H1 (cell line): ENCODE measurements at regions not wholly inside any gene's neighbourhood (a gene's known extent, or its start where the extent isn't known, plus 50 kb on each side); places are given as distances from the start of the nearest gene placed in this dataset.

ENCODE experiments used
- CTCF ChIA-PET: fragments of 300-600 bp; sonication (Branson Sonifier 250); formaldehyde crosslinking; loops from one replicate; lab custom pipeline; 2021; ENCODE audit not compliant: partially characterized antibody; lab: Charles Lee
- POLR2A ChIA-PET: fragments of 300-600 bp; sonication (Branson Sonifier 250); formaldehyde crosslinking; loops from one replicate; lab custom pipeline; 2021; ENCODE audit warnings: inconsistent platforms; ENCODE audit not compliant: partially characterized antibody; lab: Charles Lee
- DNase-seq, 2 experiments: peaks; one replicate each; pipeline versions ENCODE4 v3.0.0 to v3.0.0-alpha.2; 2010 to 2022; ENCODE audit warnings: low spot score in 2 of 2, low read depth in 1 of 2, mixed read lengths in 1 of 2
- FAIRE-seq: peaks from 2 replicates; lab custom pipeline; 2011; peaks lifted over from hg19 to GRCh38; lab: Jason Lieb, UNC
- H2AFZ ChIP-seq: 2 replicates; pipeline ENCODE4 v1.8.1; 2012; ENCODE audit warnings: low read length, inconsistent platforms
- H2AK5ac ChIP-seq: 2 replicates; pipeline ENCODE4 v1.6.1; 2013; ENCODE audit warnings: low read depth, low read length
- H2BK120ac ChIP-seq: replicated peaks from 2 replicates; pipeline ENCODE3; 2013; ENCODE audit warnings: low read depth, low read length, inconsistent platforms
- H2BK12ac ChIP-seq: 2 replicates; pipeline ENCODE4 v1.6.1; 2013; ENCODE audit warnings: low read depth, low read length
- H2BK15ac ChIP-seq: 2 replicates; pipeline ENCODE4 v1.6.1; 2013; ENCODE audit warnings: low read length
- H2BK20ac ChIP-seq: 2 replicates; pipeline ENCODE4 v1.6.1; 2013; ENCODE audit warnings: low read length
- H2BK5ac ChIP-seq: 2 replicates; pipeline ENCODE4 v1.6.1; 2013; ENCODE audit warnings: low read depth, low read length
- H3K14ac ChIP-seq: 2 replicates; pipeline ENCODE4 v1.6.1; 2013; ENCODE audit warnings: inconsistent platforms; ENCODE audit not compliant: insufficient read length
- H3K18ac ChIP-seq: 2 replicates; pipeline ENCODE4 v1.6.1; 2013; ENCODE audit warnings: low read length; ENCODE audit errors: extremely low read depth
- H3K23ac ChIP-seq: 2 replicates; pipeline ENCODE4 v1.6.1; 2013; ENCODE audit warnings: inconsistent platforms; ENCODE audit not compliant: insufficient read length
- H3K23me2 ChIP-seq: 2 replicates; pipeline ENCODE4 v1.6.1; 2013; ENCODE audit warnings: low read depth, low read length
- H3K27ac ChIP-seq: 2 replicates; pipeline ENCODE4 v1.6.1; 2011; ENCODE audit warnings: low read depth, low read length, inconsistent platforms
- H3K27me3 ChIP-seq, 4 experiments: replicated peaks in 1 of 4; 1 replicate in 1 of 4; 2 replicates in 3 of 4; pipeline versions ENCODE4 v1.6.1 to v1.8.1; 2011 to 2013; ENCODE audit warnings: low read length in 3 of 4, mild to moderate bottlenecking in 3 of 4, inconsistent platforms in 2 of 4, mixed read lengths in 2 of 4, moderate library complexity in 1 of 4; ENCODE audit not compliant: control insufficient read depth in 3 of 4, insufficient read depth in 3 of 4; ENCODE audit errors: extremely low read depth in 1 of 4
- H3K36me3 ChIP-seq, 4 experiments: 2 replicates each; pipeline versions ENCODE4 v1.6.1 to v1.8.1; 2011 to 2013; ENCODE audit warnings: mild to moderate bottlenecking in 4 of 4, low read length in 3 of 4, moderate library complexity in 2 of 4, control low read depth in 1 of 4, inconsistent platforms in 1 of 4; ENCODE audit not compliant: insufficient read depth in 4 of 4, control insufficient read depth in 2 of 4
- H3K4ac ChIP-seq: replicated peaks from 2 replicates; pipeline ENCODE3; 2013; ENCODE audit warnings: low read length, low read depth, mixed read lengths, inconsistent platforms; ENCODE audit not compliant: insufficient read length
- H3K4me1 ChIP-seq, 4 experiments: replicated peaks in 1 of 4; 1 replicate in 1 of 4; 2 replicates in 3 of 4; pipeline versions ENCODE4 v1.6.1 to v1.8.1; 2011 to 2013; ENCODE audit warnings: low read length in 3 of 4, inconsistent platforms in 2 of 4, mixed read lengths in 1 of 4; ENCODE audit not compliant: insufficient read depth in 4 of 4, control insufficient read depth in 3 of 4
- H3K4me2 ChIP-seq, 2 experiments: 2 replicates each; pipeline versions ENCODE4 v1.6.1 to v1.8.1; 2011 to 2013; ENCODE audit warnings: low read depth in 2 of 2, low read length in 2 of 2, control low read depth in 1 of 2, inconsistent platforms in 1 of 2, mild to moderate bottlenecking in 1 of 2; ENCODE audit not compliant: insufficient read depth in 1 of 2
- H3K4me3 ChIP-seq, 4 experiments: fragments of 200-600, 300-600 bp in 1 of 4; sonication (generic), shearing (Covaris generic), sonication (Bioruptor Twin) in 1 of 4; 2 replicates each; pipeline versions ENCODE4 v1.5.1 to v1.8.1; 2011 to 2016; ENCODE audit warnings: low read length in 4 of 4, low read depth in 3 of 4, control low read depth in 2 of 4, inconsistent platforms in 2 of 4, mild to moderate bottlenecking in 2 of 4, mixed read lengths in 1 of 4, moderate library complexity in 1 of 4; ENCODE audit not compliant: insufficient read depth in 2 of 4; ENCODE audit errors: extremely low read depth in 1 of 4
- H3K56ac ChIP-seq: replicated peaks from 2 replicates; pipeline ENCODE3; 2013; ENCODE audit warnings: low read depth, mild to moderate bottlenecking, mixed read lengths, low read length, inconsistent platforms; ENCODE audit not compliant: insufficient read length
- H3K79me1 ChIP-seq: 2 replicates; pipeline ENCODE4 v1.6.1; 2013; ENCODE audit warnings: low read depth, low read length, control low read depth
- H3K79me2 ChIP-seq, 2 experiments: 2 replicates each; pipeline versions ENCODE4 v1.6.1 to v1.8.1; 2012 to 2013; ENCODE audit warnings: low read length in 2 of 2, mild to moderate bottlenecking in 2 of 2, inconsistent platforms in 1 of 2; ENCODE audit not compliant: insufficient read depth in 2 of 2, control insufficient read depth in 1 of 2
- H3K9ac ChIP-seq, 4 experiments: replicated peaks in 1 of 4; 1 replicate in 1 of 4; 2 replicates in 3 of 4; pipeline versions ENCODE4 v1.6.1 to v1.8.1; 2011 to 2013; ENCODE audit warnings: low read depth in 3 of 4, low read length in 3 of 4, control low read depth in 2 of 4, mild to moderate bottlenecking in 2 of 4, moderate library complexity in 2 of 4, inconsistent platforms in 1 of 4; ENCODE audit errors: extremely low read depth in 1 of 4
- H3K9me3 ChIP-seq, 2 experiments: 2 replicates each; pipeline versions ENCODE4 v1.6.1 to v1.8.1; 2012 to 2013; ENCODE audit warnings: mild to moderate bottlenecking in 2 of 2, moderate library complexity in 2 of 2, control low read depth in 1 of 2, inconsistent platforms in 1 of 2, low read depth in 1 of 2, low read length in 1 of 2, mixed read lengths in 1 of 2; ENCODE audit not compliant: insufficient read depth in 2 of 2
- H4K20me1 ChIP-seq, 2 experiments: replicated peaks in 1 of 2; 2 replicates each; pipeline versions ENCODE3 to v1.8.1; 2011 to 2013; ENCODE audit warnings: inconsistent platforms in 2 of 2, low read length in 2 of 2, mild to moderate bottlenecking in 1 of 2; ENCODE audit not compliant: insufficient read depth in 2 of 2, control insufficient read depth in 1 of 2
- H4K5ac ChIP-seq: 2 replicates; pipeline ENCODE4 v1.6.1; 2013; ENCODE audit warnings: low read length, low read depth, mixed read lengths, inconsistent platforms; ENCODE audit not compliant: insufficient read length
- H4K8ac ChIP-seq: 2 replicates; pipeline ENCODE4 v1.8.0; 2013; ENCODE audit warnings: mild to moderate bottlenecking, moderate library complexity, low read length, inconsistent platforms; ENCODE audit not compliant: insufficient read depth; ENCODE audit errors: extremely low read depth
- H4K91ac ChIP-seq: replicated peaks from 2 replicates; pipeline ENCODE3; 2013; ENCODE audit warnings: low read length, mixed read lengths, inconsistent platforms; ENCODE audit not compliant: insufficient read length
- BRCA1 ChIP-seq: IDR thresholded peaks from 2 replicates; pipeline ENCODE4 v1.6.1; 2012; ENCODE audit warnings: low read depth, low read length, improper control_type of control experiment
- CBX8 ChIP-seq: fragments of 300-800, 300-1000 bp; sonication (generic); IDR thresholded peaks from 2 replicates; pipeline ENCODE4 v1.7.1; 2016; ENCODE audit warnings: low read depth, low read length, borderline replicate concordance
- EP300 ChIP-seq, 2 experiments: IDR thresholded peaks; 1 replicate in 1 of 2; 2 replicates in 1 of 2; pipeline ENCODE4 v1.6.1; 2011 to 2012; ENCODE audit warnings: low read depth in 2 of 2, low read length in 2 of 2, mild to moderate bottlenecking in 2 of 2, borderline replicate concordance in 1 of 2, inconsistent platforms in 1 of 2, moderate library complexity in 1 of 2
- GABPA ChIP-seq: IDR thresholded peaks from 2 replicates; pipeline ENCODE4 v1.6.1; 2011; ENCODE audit warnings: mild to moderate bottlenecking, low read length, moderate library complexity, borderline replicate concordance; ENCODE audit not compliant: insufficient read depth
- KDM1A ChIP-seq: fragments of 200-600, 300-600 bp; sonication (generic); IDR thresholded peaks from 2 replicates; pipeline ENCODE4 v1.7.1; 2016; ENCODE audit warnings: mild to moderate bottlenecking, low read length, borderline replicate concordance
- NANOG ChIP-seq: IDR thresholded peaks from 2 replicates; pipeline ENCODE4 v1.6.1; 2011; ENCODE audit warnings: low read length, low read depth, mild to moderate bottlenecking, inconsistent platforms; ENCODE audit not compliant: insufficient read depth, poor library complexity, severe bottlenecking
- TBP ChIP-seq: IDR thresholded peaks from 2 replicates; pipeline ENCODE4 v1.6.1; 2011; ENCODE audit warnings: low read depth, low read length, improper control_type of control experiment
- WGBS, 2 experiments: shearing (Covaris generic) in 1 of 2; methylation state at CpG; one replicate each; pipeline versions ENCODE4 v1.1.6 to v1.1.7; 2013 to 2015; ENCODE audit warnings: low lambda C conversion rate in 2 of 2, mixed read lengths in 2 of 2, inconsistent platforms in 1 of 2, low coverage in 1 of 2, missing lambda C conversion rate in 1 of 2; ENCODE audit not compliant: insufficient replicate concordance in 2 of 2, insufficient coverage in 1 of 2, insufficient read length in 1 of 2; ENCODE audit errors: extremely low coverage in 1 of 2, missing lambda C conversion rate in 1 of 2; 5-methylcytosine and 5-hydroxymethylcytosine counted together

GRCh38 chr2:83808878-83809277 lies 650.2 kb downstream of the SUCLG1 start:
- H3K23ac ChIP-seq, result no peak overlapping the region
- no peak overlapping the region for H3K4ac ChIP-seq
- no peak overlapping the region for H2BK120ac ChIP-seq
- FAIRE-seq (no peak), DNase-seq (no peak)
- no peak overlapping the region for H3K14ac ChIP-seq
- H3K4me3 ChIP-seq, result no peak overlapping the region
- no peak overlapping the region for H3K18ac ChIP-seq
- no peak overlapping the region for H4K8ac ChIP-seq
- no peak overlapping the region for H2BK15ac ChIP-seq
- H2AFZ ChIP-seq, result no peak overlapping the region
- no peaks in the 10 kb centered on the region for H3K4me1 ChIP-seq
- no peaks in the 10 kb centered on the region for H4K20me1 ChIP-seq
- H2AK5ac ChIP-seq, result no peak overlapping the region
- POLR2A ChIA-PET, result no interaction called here
- H2BK5ac ChIP-seq, result no peak overlapping the region
- H3K79me2 ChIP-seq, result no peaks in the 10 kb centered on the region
- CTCF ChIA-PET, result interaction anchor here (0.6 to 1.2 kb wide), 3 partner anchors 9 to 88 kb away, joined by 3 to 4 read pairs (median 3); no protein-coding TSS in a partner anchor
- H4K5ac ChIP-seq, result no peak overlapping the region
- no peak overlapping the region for H3K9ac ChIP-seq
- no peak overlapping the region for H3K27ac ChIP-seq
- H3K9me3 ChIP-seq, result no peaks in the 10 kb centered on the region
- TF ChIP-seq BRCA1 (no peak), GABPA (no peak), NANOG (no peak), EP300 (IDR thresholded peaks at IDR 0.05; ENCODE audit: borderline replicate concordance in 1 of 2, low read depth in 2 of 2, low read length in 2 of 2) (no peak), CBX8 (no peak), KDM1A (no peak), TBP (no peak)
- no peak overlapping the region for H2BK12ac ChIP-seq
- H3K27me3 ChIP-seq, result no peaks in the 10 kb centered on the region
- no peaks in the 10 kb centered on the region for H3K36me3 ChIP-seq
- H3K56ac ChIP-seq, result no peak overlapping the region
- H4K91ac ChIP-seq, result no peak overlapping the region
- WGBS, 2 experiments, result 93% methylated on average over 1 of the region's 1 CpG; no CpG with 5 or more reads in 1 of the 2 experiments
- no peaks in the 10 kb centered on the region for H3K23me2 ChIP-seq
- no peak overlapping the region for H3K4me2 ChIP-seq
- no peaks in the 10 kb centered on the region for H3K79me1 ChIP-seq
- H2BK20ac ChIP-seq, result no peak overlapping the region
